ENCODE measurements at regions not wholly inside any gene's neighbourhood (a gene's known extent, or its start where the extent isn't known, plus 50 kb on each side); places are given as distances from the start of the nearest gene placed in this dataset.

GRCh38 chr4:185919107-185919506, 107.1 kb upstream of the SORBS2 start:
- Mint-ChIP-seq H3K4me1 (ENCODE audit: insufficient read depth, unreplicated experiment) (no peaks in the 10 kb centered on the region), H3K9me3 (ENCODE audit: unreplicated experiment) (no peaks in the 10 kb centered on the region), H3K27me3 (ENCODE audit: insufficient read depth, unreplicated experiment) (no peaks in the 10 kb centered on the region), H3K27ac (ENCODE audit: low read depth, unreplicated experiment) (no peak overlapping the region), H3K4me3 (ENCODE audit: unreplicated experiment) (no peak overlapping the region), H3K36me3 (ENCODE audit: insufficient read depth, unreplicated experiment) (no peaks in the 10 kb centered on the region)
- BruUV-seq (replicated peaks) = no TSS peak
- intact Hi-C loops (cut with micrococcal nuclease) = no loop called here
- DNase-seq (ENCODE audit: unreplicated experiment) = no peak
- no peak for TF ChIP-seq CTCF (IDR thresholded peaks at IDR 0.05; ENCODE audit: unreplicated experiment)
- ChIA-PET POLR2A (no interaction called here), CTCF (no interaction called here)

- H3K4me3 Mint-ChIP-seq (ENCODE audit: unreplicated experiment) = no peak overlapping the region
- H3K4me1 Mint-ChIP-seq (ENCODE audit: insufficient read depth, unreplicated experiment) = no peaks in the 10 kb centered on the region
- H3K9me3 Mint-ChIP-seq (ENCODE audit: unreplicated experiment) = peaks cover 8% of the 10 kb centered on the region
- H3K27ac Mint-ChIP-seq (ENCODE audit: low read depth, unreplicated experiment) = no peak overlapping the region
- POLR2A ChIA-PET = interaction anchor here (0.7 to 1.2 kb wide), 2 partner anchors 8 to 11 kb away, joined by 3 read pairs; no protein-coding TSS in a partner anchor
- BruUV-seq (replicated peaks) = no TSS peak
- CTCF ChIA-PET = interaction anchor here (0.6 kb wide), 1 partner anchor 118 kb away, joined by 3 read pairs; no protein-coding TSS in a partner anchor
- intact Hi-C loops (cut with micrococcal nuclease) = no loop called here
- no peaks in the 10 kb centered on the region for H3K27me3 Mint-ChIP-seq (ENCODE audit: insufficient read depth, unreplicated experiment)
- no peak for TF ChIP-seq CTCF (IDR thresholded peaks at IDR 0.05; ENCODE audit: unreplicated experiment)
- DNase-seq (ENCODE audit: unreplicated experiment) = peak; percentile 61
- no peaks in the 10 kb centered on the region for H3K36me3 Mint-ChIP-seq (ENCODE audit: insufficient read depth, unreplicated experiment)
These were observed 108.2 kb upstream of the SORBS2 start for GRCh38 chr4:185920171-185920570.

- intact Hi-C loops (cut with micrococcal nuclease) = no loop called here
- BruUV-seq (replicated peaks) = no TSS peak
- TF ChIP-seq CTCF (IDR thresholded peaks at IDR 0.05; ENCODE audit: unreplicated experiment) = no peak
- Mint-ChIP-seq H3K27me3 (ENCODE audit: insufficient read depth, unreplicated experiment) (no peaks in the 10 kb centered on the region), H3K4me3 (ENCODE audit: unreplicated experiment) (no peak overlapping the region), H3K4me1 (ENCODE audit: insufficient read depth, unreplicated experiment) (no peaks in the 10 kb centered on the region), H3K9me3 (ENCODE audit: unreplicated experiment) (peaks cover 8% of the 10 kb centered on the region), H3K27ac (ENCODE audit: low read depth, unreplicated experiment) (no peak overlapping the region), H3K36me3 (ENCODE audit: insufficient read depth, unreplicated experiment) (no peaks in the 10 kb centered on the region)
- DNase-seq (ENCODE audit: unreplicated experiment) = no peak
- POLR2A ChIA-PET = interaction anchor here (0.7 to 1.2 kb wide), 2 partner anchors 9 to 10 kb away, joined by 3 read pairs; no protein-coding TSS in a partner anchor
- CTCF ChIA-PET = no interaction called here
These were observed 108.8 kb upstream of the SORBS2 start for GRCh38 chr4:185920691-185921260.

- ChIA-PET POLR2A (no interaction called here), CTCF (interaction anchor here (0.5 to 0.7 kb wide), 2 partner anchors 103 to 812 kb away, joined by 3 read pairs; no protein-coding TSS in a partner anchor)
- no TSS peak for BruUV-seq (replicated peaks)
- no peak overlapping the region for H3K27ac Mint-ChIP-seq (ENCODE audit: low read depth, unreplicated experiment)
- peaks cover 8% of the 10 kb centered on the region for H3K9me3 Mint-ChIP-seq (ENCODE audit: unreplicated experiment)
- H3K27me3 Mint-ChIP-seq (ENCODE audit: insufficient read depth, unreplicated experiment) = no peaks in the 10 kb centered on the region
- intact Hi-C loops (cut with micrococcal nuclease) = no loop called here
- no peak for TF ChIP-seq CTCF (IDR thresholded peaks at IDR 0.05; ENCODE audit: unreplicated experiment)
- H3K4me1 Mint-ChIP-seq (ENCODE audit: insufficient read depth, unreplicated experiment) = no peaks in the 10 kb centered on the region
- H3K36me3 Mint-ChIP-seq (ENCODE audit: insufficient read depth, unreplicated experiment) = no peaks in the 10 kb centered on the region
- DNase-seq (ENCODE audit: unreplicated experiment) = no peak
- H3K4me3 Mint-ChIP-seq (ENCODE audit: unreplicated experiment) = no peak overlapping the region
These were observed 109.9 kb upstream of the SORBS2 start for GRCh38 chr4:185921583-185922555.
